Loucy (cell line): ENCODE measurements at regions not wholly inside any gene's neighbourhood (a gene's known extent, or its start where the extent isn't known, plus 50 kb on each side); places are given as distances from the start of the nearest gene placed in this dataset.

Experiments
- H2AFZ ChIP-seq: fragments of 200-600 bp; sonication (generic); 2 replicates; pipeline ENCODE4 v1.6.0; 2016; ENCODE audit warnings: antibody characterized with exemption, mild to moderate bottlenecking, low read length, moderate library complexity
- H3F3A ChIP-seq: fragments of 200-600 bp; 2 replicates; pipeline ENCODE4 v1.6.0; 2016; ENCODE audit warnings: antibody characterized with exemption, low read depth, mild to moderate bottlenecking
- H3K27me3 ChIP-seq: fragments of 200-600 bp; sonication (generic); 2 replicates; pipeline ENCODE4 v1.6.1; 2014; ENCODE audit warnings: low read length, mild to moderate bottlenecking; ENCODE audit not compliant: insufficient read depth, poor library complexity, severe bottlenecking
- H3K36me3 ChIP-seq: fragments of 200-600 bp; sonication (generic); 2 replicates; pipeline ENCODE4 v1.6.1; 2016; ENCODE audit warnings: low read length; ENCODE audit not compliant: insufficient read depth
- H3K4me1 ChIP-seq: fragments of 200-600 bp; sonication (generic); 2 replicates; pipeline ENCODE4 v1.5.1; 2014; ENCODE audit warnings: low read length, mild to moderate bottlenecking; ENCODE audit not compliant: insufficient read depth, poor library complexity, severe bottlenecking
- H3K4me2 ChIP-seq: fragments of 200-600 bp; sonication (generic); 2 replicates; pipeline ENCODE4 v1.6.0; 2014; ENCODE audit warnings: antibody characterized with exemption, low read length, low read depth, mild to moderate bottlenecking; ENCODE audit not compliant: poor library complexity, severe bottlenecking
- H3K4me3 ChIP-seq: fragments of 200-600 bp; sonication (generic); 2 replicates; pipeline ENCODE4 v1.5.1; 2014; ENCODE audit warnings: low read length, mild to moderate bottlenecking, mixed read lengths; ENCODE audit not compliant: poor library complexity, severe bottlenecking
- H3K79me2 ChIP-seq: fragments of 200-600 bp; sonication (generic); 2 replicates; pipeline ENCODE4 v1.6.1; 2014; ENCODE audit warnings: low read length; ENCODE audit not compliant: insufficient read depth
- H3K9ac ChIP-seq: fragments of 200-600 bp; sonication (generic); 2 replicates; pipeline ENCODE4 v1.6.0; 2014; ENCODE audit warnings: mild to moderate bottlenecking, low read depth, low read length, moderate library complexity; ENCODE audit not compliant: poor library complexity, severe bottlenecking
- H3K9me2 ChIP-seq: fragments of 200-600 bp; sonication (generic); replicated peaks from 2 replicates; pipeline ENCODE4 v1.6.1; 2016; ENCODE audit warnings: low read depth, low read length, mixed read lengths
- H3K9me3 ChIP-seq: fragments of 200-600 bp; sonication (generic); 2 replicates; pipeline ENCODE4 v1.6.1; 2014; ENCODE audit warnings: mild to moderate bottlenecking, antibody characterized with exemption, low read length, low read depth; ENCODE audit not compliant: insufficient read depth
- H4K20me1 ChIP-seq: fragments of 200-600 bp; sonication (generic); 2 replicates; pipeline ENCODE4 v1.6.0; 2014; ENCODE audit warnings: antibody characterized with exemption, low read length, mild to moderate bottlenecking; ENCODE audit not compliant: insufficient read depth, poor library complexity, severe bottlenecking
- CTCF ChIP-seq: fragments of 200-600 bp; sonication (generic); conservative IDR thresholded peaks from 2 replicates; pipeline ENCODE4 v1.5.1; 2014; ENCODE audit warnings: mild to moderate bottlenecking, antibody characterized with exemption, low read length
- EZH2phosphoT487 ChIP-seq: fragments of 200-600 bp; IDR thresholded peaks from 2 replicates; pipeline ENCODE4 v1.6.1; 2018; ENCODE audit warnings: antibody characterized with exemption, mild to moderate bottlenecking, moderate library complexity, borderline replicate concordance

GRCh38 chr11:23377909-23378308 is 517.6 kb upstream of the CCDC179 start:
- no peak overlapping the region for H2AFZ ChIP-seq

GRCh38 chr11:23391031-23391430 is 530.8 kb upstream of the CCDC179 start:
- H3K4me3 ChIP-seq: no peak overlapping the region
- no peaks in the 10 kb centered on the region for H3K4me1 ChIP-seq
- no peaks in the 10 kb centered on the region for H3K27me3 ChIP-seq
- no peaks in the 10 kb centered on the region for H4K20me1 ChIP-seq
- H3K9ac ChIP-seq: no peak overlapping the region
- H3K79me2 ChIP-seq: no peaks in the 10 kb centered on the region
- no peaks in the 10 kb centered on the region for H3K9me2 ChIP-seq
- H3K36me3 ChIP-seq: no peaks in the 10 kb centered on the region
- no peaks in the 10 kb centered on the region for H3K9me3 ChIP-seq
- TF ChIP-seq EZH2phosphoT487: no peak
- no peak for TF ChIP-seq CTCF
- H3F3A ChIP-seq: no peaks in the 10 kb centered on the region
- no peak overlapping the region for H3K4me2 ChIP-seq
- H2AFZ ChIP-seq: no peak overlapping the region

More at GRCh38 chr11:23377909-23378308, 517.6 kb upstream of the CCDC179 start:
- Histone ChIP-seq H3K9ac (no peak overlapping the region), H3K27me3 (no peaks in the 10 kb centered on the region), H3K4me2 (no peak overlapping the region), H3K4me3 (no peak overlapping the region), H3F3A (no peaks in the 10 kb centered on the region), H4K20me1 (no peaks in the 10 kb centered on the region), H3K9me2 (no peaks in the 10 kb centered on the region), H3K79me2 (no peaks in the 10 kb centered on the region), H3K36me3 (no peaks in the 10 kb centered on the region), H3K9me3 (no peaks in the 10 kb centered on the region), H3K4me1 (no peaks in the 10 kb centered on the region)
- TF ChIP-seq CTCF: no peak
- no peak for TF ChIP-seq EZH2phosphoT487

GRCh38 chr11:23398052-23398451 is 537.8 kb upstream of the CCDC179 start:
- H2AFZ ChIP-seq: no peak overlapping the region
- H3K36me3 ChIP-seq: no peaks in the 10 kb centered on the region

More at GRCh38 chr11:23398052-23398451, 537.8 kb upstream of the CCDC179 start:
- Histone ChIP-seq H3K79me2 (no peaks in the 10 kb centered on the region), H3K27me3 (no peaks in the 10 kb centered on the region), H3K9me2 (no peaks in the 10 kb centered on the region), H3K9me3 (no peaks in the 10 kb centered on the region), H3K4me1 (no peaks in the 10 kb centered on the region), H4K20me1 (no peaks in the 10 kb centered on the region), H3K4me2 (no peak overlapping the region), H3K9ac (no peak overlapping the region), H3F3A (no peaks in the 10 kb centered on the region), H3K4me3 (no peak overlapping the region)
- no peak for TF ChIP-seq CTCF
- no peak for TF ChIP-seq EZH2phosphoT487
